ENCODE measurements at regions not wholly inside any gene's neighbourhood (a gene's known extent, or its start where the extent isn't known, plus 50 kb on each side); places are given as distances from the start of the nearest gene placed in this dataset.

- DNase-seq (ENCODE audit: low read depth, low spot score), result no peak
Observed at GRCh38 chr2:176388861-176389260, 119.6 kb downstream of the MTX2 start.

- DNase-seq (ENCODE audit: low read depth, low spot score), result no peak
Observed at GRCh38 chr2:176390276-176391147, 121.3 kb downstream of the MTX2 start.

- no peak for DNase-seq (ENCODE audit: low read depth, low spot score)
Observed at GRCh38 chr2:176391148-176391419, 121.8 kb downstream of the MTX2 start.

- DNase-seq (ENCODE audit: low read depth, low spot score), result no peak
Observed at GRCh38 chr2:176392249-176392648, 123.0 kb downstream of the MTX2 start.

GRCh38 chr2:176392744-176393414 is 123.6 kb downstream of the MTX2 start:
- DNase-seq (ENCODE audit: low read depth, low spot score), result no peak

- DNase-seq (ENCODE audit: low read depth, low spot score), result no peak
Observed at GRCh38 chr2:176395273-176395854, 126.1 kb downstream of the MTX2 start.

GRCh38 chr2:176398243-176399073 is 129.2 kb downstream of the MTX2 start:
- no peak for DNase-seq (ENCODE audit: low read depth, low spot score)

GRCh38 chr2:176399074-176399598 is 129.9 kb downstream of the MTX2 start:
- no peak for DNase-seq (ENCODE audit: low read depth, low spot score)

GRCh38 chr2:176405477-176405876 is 136.2 kb downstream of the MTX2 start:
- no peak for DNase-seq (ENCODE audit: low read depth, low spot score)

- no peak for DNase-seq (ENCODE audit: low read depth, low spot score)
Observed at GRCh38 chr2:176407706-176408105, 138.5 kb downstream of the MTX2 start.

- DNase-seq (ENCODE audit: low read depth, low spot score), result no peak
Observed at GRCh38 chr2:176409671-176410070, 140.4 kb downstream of the MTX2 start.

- DNase-seq (ENCODE audit: low read depth, low spot score), result no peak
Observed at GRCh38 chr2:176412136-176412535, 142.9 kb downstream of the MTX2 start.

GRCh38 chr2:176413786-176414185 is 144.5 kb downstream of the MTX2 start:
- no peak for DNase-seq (ENCODE audit: low read depth, low spot score)

- DNase-seq (ENCODE audit: low read depth, low spot score), result no peak
Observed at GRCh38 chr2:176414641-176415040, 145.4 kb downstream of the MTX2 start.

- no peak for DNase-seq (ENCODE audit: low read depth, low spot score)
Observed at GRCh38 chr2:176415174-176415895, 146.1 kb downstream of the MTX2 start.

GRCh38 chr2:176415937-176416499 is 146.8 kb downstream of the MTX2 start:
- no peak for DNase-seq (ENCODE audit: low read depth, low spot score)

GRCh38 chr2:176418768-176419167 is 149.5 kb downstream of the MTX2 start:
- no peak for DNase-seq (ENCODE audit: low read depth, low spot score)

GRCh38 chr2:176419591-176420071 is 150.4 kb downstream of the MTX2 start:
- DNase-seq (ENCODE audit: low read depth, low spot score), result no peak

- no peak for DNase-seq (ENCODE audit: low read depth, low spot score)
Observed at GRCh38 chr2:176421297-176422050, 152.2 kb downstream of the MTX2 start.

GRCh38 chr2:176423819-176424218 is 154.6 kb downstream of the MTX2 start:
- DNase-seq (ENCODE audit: low read depth, low spot score), result no peak

All from iPS DF 19.7 (cell line).